ENCODE measurements at regions not wholly inside any gene's neighbourhood (a gene's known extent, or its start where the extent isn't known, plus 50 kb on each side); places are given as distances from the start of the nearest gene placed in this dataset.

- no peaks in the 10 kb centered on the region for H3K4me1 ChIP-seq (replicated peaks in 1 of 4; ENCODE audit: control insufficient read depth in 3 of 4, insufficient read depth in 4 of 4, low read length in 3 of 4)
- FAIRE-seq, result no peak
- no peak overlapping the region for H3K9ac ChIP-seq (replicated peaks in 1 of 4; ENCODE audit: extremely low read depth in 1 of 4, low read depth in 3 of 4, low read length in 3 of 4)
- H4K20me1 ChIP-seq (replicated peaks in 1 of 2; ENCODE audit: control insufficient read depth in 1 of 2, insufficient read depth in 2 of 2, low read length in 2 of 2), result no peaks in the 10 kb centered on the region
- H4K8ac ChIP-seq (ENCODE audit: extremely low read depth, insufficient read depth, low read length), result no peak overlapping the region
- ChIA-PET POLR2A (ENCODE audit: partially characterized antibody) (no interaction called here), CTCF (ENCODE audit: partially characterized antibody) (no interaction called here)
- no peak overlapping the region for H2BK5ac ChIP-seq (ENCODE audit: low read depth, low read length)
- H4K91ac ChIP-seq (replicated peaks; ENCODE audit: insufficient read length, low read length), result no peak overlapping the region
- H2BK15ac ChIP-seq (ENCODE audit: low read length), result no peak overlapping the region
- H3K23ac ChIP-seq (ENCODE audit: insufficient read length), result no peak overlapping the region
- no peak overlapping the region for H2BK12ac ChIP-seq (ENCODE audit: low read depth, low read length)
- H3K79me2 ChIP-seq (ENCODE audit: control insufficient read depth in 1 of 2, insufficient read depth in 2 of 2, low read length in 2 of 2), result no peaks in the 10 kb centered on the region
- H2BK120ac ChIP-seq (replicated peaks; ENCODE audit: low read depth, low read length), result no peak overlapping the region
- no peak overlapping the region for H2AFZ ChIP-seq (ENCODE audit: low read length)
- H3K56ac ChIP-seq (replicated peaks; ENCODE audit: insufficient read length, low read depth, low read length), result no peak overlapping the region
- H3K4me3 ChIP-seq (ENCODE audit: extremely low read depth in 1 of 4, insufficient read depth in 2 of 4, low read depth in 3 of 4, low read length in 4 of 4), result no peak overlapping the region
- H3K27me3 ChIP-seq (replicated peaks in 1 of 4; ENCODE audit: control insufficient read depth in 3 of 4, extremely low read depth in 1 of 4, insufficient read depth in 3 of 4, low read length in 3 of 4), result no peaks in the 10 kb centered on the region
- no peak overlapping the region for H2BK20ac ChIP-seq (ENCODE audit: low read length)
- H3K9me3 ChIP-seq (ENCODE audit: insufficient read depth in 2 of 2, low read depth in 1 of 2, low read length in 1 of 2), result no peaks in the 10 kb centered on the region
- H3K18ac ChIP-seq (ENCODE audit: extremely low read depth, low read length), result no peak overlapping the region
- no peaks in the 10 kb centered on the region for H3K23me2 ChIP-seq (ENCODE audit: low read depth, low read length)
- H3K14ac ChIP-seq (ENCODE audit: insufficient read length), result no peak overlapping the region
- H4K5ac ChIP-seq (ENCODE audit: insufficient read length, low read depth, low read length), result no peak overlapping the region
- DNase-seq (ENCODE audit: low read depth in 1 of 2, low spot score in 2 of 2), result no peak
- H3K79me1 ChIP-seq (ENCODE audit: low read depth, low read length), result no peaks in the 10 kb centered on the region
- H3K4me2 ChIP-seq (ENCODE audit: insufficient read depth in 1 of 2, low read depth in 2 of 2, low read length in 2 of 2), result no peak overlapping the region
- H3K27ac ChIP-seq (ENCODE audit: low read depth, low read length), result no peak overlapping the region
- H3K4ac ChIP-seq (replicated peaks; ENCODE audit: insufficient read length, low read depth, low read length), result no peak overlapping the region
- no peak overlapping the region for H2AK5ac ChIP-seq (ENCODE audit: low read depth, low read length)
- H3K36me3 ChIP-seq (ENCODE audit: control insufficient read depth in 2 of 4, insufficient read depth in 4 of 4, low read length in 3 of 4), result no peaks in the 10 kb centered on the region
- no peak for TF ChIP-seq SP4 (IDR thresholded peaks at IDR 0.05; ENCODE audit: low read length)
- TF ChIP-seq KDM1A (IDR thresholded peaks at IDR 0.05; ENCODE audit: borderline replicate concordance, low read length), result no peak
- TF ChIP-seq YY1 (IDR thresholded peaks at IDR 0.05; ENCODE audit: low read depth, low read length), result no peak
- TF ChIP-seq BRCA1 (IDR thresholded peaks at IDR 0.05; ENCODE audit: low read depth, low read length), result no peak
- no peak for TF ChIP-seq SRF (IDR thresholded peaks at IDR 0.05; ENCODE audit: low read depth, low read length)
- no peak for TF ChIP-seq TAF1 (IDR thresholded peaks at IDR 0.05; ENCODE audit: low read depth, low read length)
- TF ChIP-seq POLR2A (IDR thresholded peaks at IDR 0.05; ENCODE audit: control extremely low read depth in 1 of 2, low read depth in 2 of 2, low read length in 2 of 2), result no peak
- no peak for TF ChIP-seq ATF2 (IDR thresholded peaks at IDR 0.05; ENCODE audit: low read length)
- no peak for TF ChIP-seq CTBP2 (IDR thresholded peaks at IDR 0.05; ENCODE audit: borderline replicate concordance, insufficient read depth, insufficient read length, low read length)
Measured at GRCh38 chrX:40928076-40928475, 157.2 kb upstream of the USP9X start.

Data from H1 (cell line).